ENCODE measurements at regions not wholly inside any gene's neighbourhood (a gene's known extent, or its start where the extent isn't known, plus 50 kb on each side); places are given as distances from the start of the nearest gene placed in this dataset.

GRCh38 chr7:52475001-52475582 lies 560.3 kb upstream of the POM121L12 start:
- DNase-seq (ENCODE audit: low spot score) = no peak

GRCh38 chr7:52473756-52474155 lies 561.7 kb upstream of the POM121L12 start:
- no peak for DNase-seq (ENCODE audit: low spot score)

- no peak for DNase-seq (ENCODE audit: low spot score)
Observed at GRCh38 chr7:52472006-52472620, 563.3 kb upstream of the POM121L12 start.

GRCh38 chr7:52465216-52465615 lies 570.2 kb upstream of the POM121L12 start:
- no peak for DNase-seq (ENCODE audit: low spot score)

GRCh38 chr7:52463341-52463740 lies 572.1 kb upstream of the POM121L12 start:
- DNase-seq (ENCODE audit: low spot score) = no peak

GRCh38 chr7:52462474-52462873 lies 573.0 kb upstream of the POM121L12 start:
- no peak for DNase-seq (ENCODE audit: low spot score)

GRCh38 chr7:52455571-52455970 lies 579.9 kb upstream of the POM121L12 start:
- no peak for DNase-seq (ENCODE audit: low spot score)

GRCh38 chr7:52450816-52451215 lies 584.6 kb upstream of the POM121L12 start:
- DNase-seq (ENCODE audit: low spot score) = no peak

- DNase-seq (ENCODE audit: low spot score) = no peak
Observed at GRCh38 chr7:52447581-52448180, 587.8 kb upstream of the POM121L12 start.

GRCh38 chr7:52436278-52436677 lies 599.2 kb upstream of the POM121L12 start:
- DNase-seq (ENCODE audit: low spot score) = no peak

GRCh38 chr7:52431082-52431815 lies 604.2 kb upstream of the POM121L12 start:
- DNase-seq (ENCODE audit: low spot score) = no peak

- DNase-seq (ENCODE audit: low spot score) = no peak
Observed at GRCh38 chr7:52423251-52423650, 612.2 kb upstream of the POM121L12 start.

- DNase-seq (ENCODE audit: low spot score) = no peak
Observed at GRCh38 chr7:52413051-52413450, 622.4 kb upstream of the POM121L12 start.

GRCh38 chr7:52410032-52410431 lies 625.4 kb upstream of the POM121L12 start:
- DNase-seq (ENCODE audit: low spot score) = peak; percentile 2

- DNase-seq (ENCODE audit: low spot score) = no peak
Observed at GRCh38 chr7:52406808-52407207, 628.6 kb upstream of the POM121L12 start.

- no peak for DNase-seq (ENCODE audit: low spot score)
Observed at GRCh38 chr7:52382731-52383130, 652.7 kb upstream of the POM121L12 start.

- no peak for DNase-seq (ENCODE audit: low spot score)
Observed at GRCh38 chr7:52369922-52370321, 665.5 kb upstream of the POM121L12 start.

GRCh38 chr7:52365349-52365748 lies 670.1 kb upstream of the POM121L12 start:
- DNase-seq (ENCODE audit: low spot score) = no peak

GRCh38 chr7:52362521-52362920 lies 672.9 kb upstream of the POM121L12 start:
- DNase-seq (ENCODE audit: low spot score) = no peak

- DNase-seq (ENCODE audit: low spot score) = no peak
Observed at GRCh38 chr7:52360541-52360940, 674.9 kb upstream of the POM121L12 start.

- peak; percentile 14 for DNase-seq (ENCODE audit: low spot score)
Observed at GRCh38 chr7:52355053-52355452, 680.4 kb upstream of the POM121L12 start.

- no peak for DNase-seq (ENCODE audit: low spot score)
Observed at GRCh38 chr7:52352013-52352981, 683.1 kb upstream of the POM121L12 start.

All from RKO (cell line).